ENCODE measurements at regions not wholly inside any gene's neighbourhood (a gene's known extent, or its start where the extent isn't known, plus 50 kb on each side); places are given as distances from the start of the nearest gene placed in this dataset.

DNA sequence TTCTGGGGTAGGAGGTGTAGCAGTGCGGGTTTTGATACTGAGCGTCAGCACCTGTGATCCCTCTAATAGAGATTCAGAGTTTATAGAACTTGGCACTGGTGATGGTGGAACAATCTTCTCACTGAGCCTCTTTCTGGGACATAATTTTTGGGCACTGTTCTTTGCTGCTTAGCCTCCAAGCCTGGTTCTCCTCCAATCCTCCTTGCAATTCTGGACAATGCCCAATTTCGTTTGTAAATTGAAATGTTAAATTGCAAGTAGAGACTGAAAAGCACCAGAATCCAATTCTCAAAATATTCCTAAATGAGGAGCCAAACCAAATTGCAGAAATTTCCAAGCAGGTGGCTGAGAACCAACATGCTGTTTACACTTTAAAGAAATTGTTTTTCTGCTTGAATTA, 149.8 kb upstream of the ABI3BP start:
- Mint-ChIP-seq H3K4me1 (ENCODE audit: low read depth, unreplicated experiment) (no peaks in the 10 kb centered on the region), H3K27ac (ENCODE audit: unreplicated experiment) (no peak overlapping the region), H3K27me3 (ENCODE audit: unreplicated experiment) (no peaks in the 10 kb centered on the region), H3K36me3 (ENCODE audit: unreplicated experiment) (no peaks in the 10 kb centered on the region), H3K9me3 (ENCODE audit: unreplicated experiment) (no peaks in the 10 kb centered on the region), H3K4me3 (ENCODE audit: unreplicated experiment) (no peak overlapping the region)
- no peak for DNase-seq
- TF ChIP-seq CTCF (IDR thresholded peaks at IDR 0.05; ENCODE audit: partially characterized antibody, unreplicated experiment): no peak

- no peaks in the 10 kb centered on the region for H3K9me3 Mint-ChIP-seq (ENCODE audit: unreplicated experiment)
- no peak for DNase-seq
- no peaks in the 10 kb centered on the region for H3K36me3 Mint-ChIP-seq (ENCODE audit: unreplicated experiment)
- H3K4me1 Mint-ChIP-seq (ENCODE audit: low read depth, unreplicated experiment): no peaks in the 10 kb centered on the region
- no peak overlapping the region for H3K27ac Mint-ChIP-seq (ENCODE audit: unreplicated experiment)
- no peak for TF ChIP-seq CTCF (IDR thresholded peaks at IDR 0.05; ENCODE audit: partially characterized antibody, unreplicated experiment)
- H3K27me3 Mint-ChIP-seq (ENCODE audit: unreplicated experiment): no peaks in the 10 kb centered on the region
- H3K4me3 Mint-ChIP-seq (ENCODE audit: unreplicated experiment): no peak overlapping the region
Measured at GRCh38 chr3:101142160-101142559, 148.9 kb upstream of the ABI3BP start.

GRCh38 chr3:101141135-101141534, 147.9 kb upstream of the ABI3BP start:
- Mint-ChIP-seq H3K27me3 (ENCODE audit: unreplicated experiment) (no peaks in the 10 kb centered on the region), H3K36me3 (ENCODE audit: unreplicated experiment) (no peaks in the 10 kb centered on the region), H3K4me1 (ENCODE audit: low read depth, unreplicated experiment) (no peaks in the 10 kb centered on the region), H3K27ac (ENCODE audit: unreplicated experiment) (no peak overlapping the region), H3K9me3 (ENCODE audit: unreplicated experiment) (no peaks in the 10 kb centered on the region), H3K4me3 (ENCODE audit: unreplicated experiment) (no peak overlapping the region)
- no peak for DNase-seq
- no peak for TF ChIP-seq CTCF (IDR thresholded peaks at IDR 0.05; ENCODE audit: partially characterized antibody, unreplicated experiment)

GRCh38 chr3:101138817-101139216, 145.6 kb upstream of the ABI3BP start:
- Mint-ChIP-seq H3K36me3 (ENCODE audit: unreplicated experiment) (no peaks in the 10 kb centered on the region), H3K4me3 (ENCODE audit: unreplicated experiment) (no peak overlapping the region), H3K27me3 (ENCODE audit: unreplicated experiment) (no peaks in the 10 kb centered on the region), H3K9me3 (ENCODE audit: unreplicated experiment) (no peaks in the 10 kb centered on the region), H3K4me1 (ENCODE audit: low read depth, unreplicated experiment) (no peaks in the 10 kb centered on the region), H3K27ac (ENCODE audit: unreplicated experiment) (no peak overlapping the region)
- DNase-seq: no peak
- TF ChIP-seq CTCF (IDR thresholded peaks at IDR 0.05; ENCODE audit: partially characterized antibody, unreplicated experiment): no peak

GRCh38 chr3:101134331-101134730, 141.1 kb upstream of the ABI3BP start:
- Mint-ChIP-seq H3K27ac (ENCODE audit: unreplicated experiment) (no peak overlapping the region), H3K4me3 (ENCODE audit: unreplicated experiment) (no peak overlapping the region), H3K9me3 (ENCODE audit: unreplicated experiment) (no peaks in the 10 kb centered on the region), H3K4me1 (ENCODE audit: low read depth, unreplicated experiment) (no peaks in the 10 kb centered on the region), H3K36me3 (ENCODE audit: unreplicated experiment) (no peaks in the 10 kb centered on the region), H3K27me3 (ENCODE audit: unreplicated experiment) (no peaks in the 10 kb centered on the region)
- no peak for DNase-seq
- TF ChIP-seq CTCF (IDR thresholded peaks at IDR 0.05; ENCODE audit: partially characterized antibody, unreplicated experiment): no peak

Measured in glutamatergic neuron (in vitro differentiated cells).